IMR-90 (cell line): ENCODE measurements at regions not wholly inside any gene's neighbourhood (a gene's known extent, or its start where the extent isn't known, plus 50 kb on each side); places are given as distances from the start of the nearest gene placed in this dataset.

Source experiments
- ATAC-seq: fragments of 200-7000 bp; cut with Tn5 transposase; 2 replicates; pipeline ENCODE4 v1.9.1; 2020; ENCODE audit warnings: low read depth, mild to moderate bottlenecking, moderate library complexity
- BruUV-seq: library from RNA; stranded (reverse); fragments of 400-500 nt; replicated peaks from 2 replicates; lab custom pipeline; 2021; lab: Mats Ljungman, UMichigan
- CTCF ChIA-PET: fragments of 300-600 bp; formaldehyde crosslinking; extraction: SDS; loops from one replicate; lab custom pipeline; 2021; ENCODE audit warnings: antibody characterized with exemption; lab: Yijun Ruan, JAX
- POLR2A ChIA-PET: fragments of 300-600 bp; sonication (Branson Sonifier 250); formaldehyde crosslinking; loops from one replicate; lab custom pipeline; 2022; ENCODE audit warnings: antibody characterized with exemption; ENCODE audit not compliant: unreplicated experiment; lab: Charles Lee
- DNase-seq: peaks from one replicate; pipeline ENCODE4 v3.0.0; 2013
- H2AFZ ChIP-seq: replicated peaks from 2 replicates; pipeline ENCODE3; 2013; ENCODE audit warnings: low read length, mild to moderate bottlenecking; ENCODE audit not compliant: poor library complexity
- H2AK5ac ChIP-seq: 2 replicates; pipeline ENCODE4 v1.6.1; 2013; ENCODE audit warnings: low read depth, low read length, inconsistent platforms
- H2AK9ac ChIP-seq: replicated peaks from 2 replicates; pipeline ENCODE3; 2013; ENCODE audit warnings: mild to moderate bottlenecking, low read depth, low read length, moderate library complexity; ENCODE audit not compliant: poor library complexity
- H2BK120ac ChIP-seq: 2 replicates; pipeline ENCODE4 v1.6.1; 2013; ENCODE audit warnings: low read depth, low read length, inconsistent platforms
- H2BK15ac ChIP-seq: 3 replicates; pipeline ENCODE4 v1.6.1; 2013; ENCODE audit warnings: low read depth, low read length, inconsistent platforms
- H2BK20ac ChIP-seq: 2 replicates; pipeline ENCODE4 v1.6.1; 2013; ENCODE audit warnings: low read depth, mild to moderate bottlenecking, inconsistent platforms, low read length, moderate library complexity
- H2BK5ac ChIP-seq: 2 replicates; pipeline ENCODE4 v1.6.1; 2013; ENCODE audit warnings: mild to moderate bottlenecking, low read depth, low read length, inconsistent platforms; ENCODE audit not compliant: poor library complexity, severe bottlenecking
- H3K14ac ChIP-seq: replicated peaks from 2 replicates; pipeline ENCODE4 v1.6.1; 2013; ENCODE audit warnings: low read depth, low read length, inconsistent platforms
- H3K18ac ChIP-seq: 2 replicates; pipeline ENCODE4 v1.6.1; 2013; ENCODE audit warnings: low read depth, low read length, control low read depth
- H3K23ac ChIP-seq: 2 replicates; pipeline ENCODE4 v1.6.1; 2013; ENCODE audit warnings: low read depth, low read length, inconsistent platforms
- H3K27ac ChIP-seq: 2 replicates; pipeline ENCODE4 v1.5.1; 2013; ENCODE audit warnings: mild to moderate bottlenecking, control low read depth, low read length; ENCODE audit not compliant: insufficient read depth
- H3K27me3 ChIP-seq: 2 replicates; pipeline ENCODE4 v1.6.1; 2013; ENCODE audit warnings: low read length; ENCODE audit not compliant: control insufficient read depth, insufficient read depth
- H3K36me3 ChIP-seq: 2 replicates; pipeline ENCODE4 v1.6.1; 2013; ENCODE audit warnings: low read length, mixed read lengths; ENCODE audit not compliant: control insufficient read depth, insufficient read depth
- H3K4ac ChIP-seq: 2 replicates; pipeline ENCODE4 v1.6.1; 2013; ENCODE audit warnings: low read depth, low read length, inconsistent platforms
- H3K4me1 ChIP-seq: 2 replicates; pipeline ENCODE4 v1.6.1; 2013; ENCODE audit warnings: low read length, mixed read lengths; ENCODE audit not compliant: control insufficient read depth, insufficient read depth
- H3K4me2 ChIP-seq: 2 replicates; pipeline ENCODE4 v1.6.1; 2013; ENCODE audit warnings: low read depth, mild to moderate bottlenecking, control low read depth, low read length, moderate library complexity
- H3K4me3 ChIP-seq: 2 replicates; pipeline ENCODE4 v1.5.1; 2013; ENCODE audit warnings: low read depth, mild to moderate bottlenecking, control low read depth, low read length, moderate library complexity; ENCODE audit not compliant: insufficient read depth
- H3K56ac ChIP-seq: 2 replicates; pipeline ENCODE4 v1.6.1; 2013; ENCODE audit warnings: low read length, inconsistent platforms; ENCODE audit not compliant: insufficient read depth; ENCODE audit errors: extremely low read depth
- H3K79me1 ChIP-seq, 2 experiments: 2 replicates each; pipeline ENCODE4 v1.6.1; 2013; ENCODE audit warnings: low read length in 2 of 2, inconsistent platforms in 1 of 2, low read depth in 1 of 2
- H3K9ac ChIP-seq: 2 replicates; pipeline ENCODE4 v1.6.1; 2013; ENCODE audit warnings: low read depth, low read length, control low read depth
- H3K9me1 ChIP-seq: 2 replicates; pipeline ENCODE4 v1.6.1; 2013; ENCODE audit warnings: low read length, inconsistent platforms; ENCODE audit not compliant: insufficient read depth
- H3K9me3 ChIP-seq: 2 replicates; pipeline ENCODE4 v1.6.1; 2013; ENCODE audit warnings: low read length; ENCODE audit not compliant: control insufficient read depth, insufficient read depth
- H4K20me1 ChIP-seq: 2 replicates; pipeline ENCODE4 v1.6.1; 2013; ENCODE audit warnings: low read length, inconsistent platforms; ENCODE audit not compliant: insufficient read depth
- H4K5ac ChIP-seq: 2 replicates; pipeline ENCODE4 v1.6.1; 2013; ENCODE audit warnings: mild to moderate bottlenecking, low read depth, low read length, control low read depth
- H4K8ac ChIP-seq, 2 experiments: 2 replicates each; pipeline ENCODE4 v1.6.1; 2013; ENCODE audit warnings: low read depth in 2 of 2, low read length in 2 of 2, control low read depth in 1 of 2, inconsistent platforms in 1 of 2
- H4K91ac ChIP-seq: 2 replicates; pipeline ENCODE4 v1.6.1; 2013; ENCODE audit warnings: low read depth, low read length, inconsistent platforms; ENCODE audit not compliant: insufficient read depth
- BHLHE40 ChIP-seq: fragments of 150-350 bp; IDR thresholded peaks from 2 replicates; pipeline ENCODE4 v1.6.1; 2016; ENCODE audit warnings: mild to moderate bottlenecking, low read depth, low read length
- CEBPB ChIP-seq: IDR thresholded peaks from 2 replicates; pipeline ENCODE4 v1.6.1; 2012; ENCODE audit warnings: low read depth, low read length, improper control_type of control experiment
- CHD1 ChIP-seq: IDR thresholded peaks from 2 replicates; pipeline ENCODE4 v1.6.1; 2012; ENCODE audit warnings: low read depth, low read length, improper control_type of control experiment
- ELK1 ChIP-seq: fragments of 150-350 bp; IDR thresholded peaks from 2 replicates; pipeline ENCODE4 v1.6.1; 2016; ENCODE audit warnings: low read depth, mild to moderate bottlenecking, low read length, moderate library complexity, borderline replicate concordance
- FOS ChIP-seq: fragments of 150-350 bp; IDR thresholded peaks from 2 replicates; pipeline ENCODE4 v1.6.1; 2016; ENCODE audit warnings: low read depth, low read length
- MAFK ChIP-seq: IDR thresholded peaks from 2 replicates; pipeline ENCODE4 v1.6.1; 2012; ENCODE audit warnings: low read depth, low read length, improper control_type of control experiment
- MAZ ChIP-seq: IDR thresholded peaks from 2 replicates; pipeline ENCODE4 v1.6.1; 2012; ENCODE audit warnings: low read depth, mild to moderate bottlenecking, low read length, improper control_type of control experiment, moderate library complexity, borderline replicate concordance
- MXI1 ChIP-seq: IDR thresholded peaks from 2 replicates; pipeline ENCODE4 v1.6.1; 2012; ENCODE audit warnings: low read depth, mild to moderate bottlenecking, low read length, moderate library complexity, borderline replicate concordance
- NFE2L2 ChIP-seq: fragments of 150-350 bp; IDR thresholded peaks from 2 replicates; pipeline ENCODE4 v1.6.1; 2016; ENCODE audit warnings: low read depth, mild to moderate bottlenecking, low read length
- POLR2A ChIP-seq: IDR thresholded peaks from 2 replicates; pipeline ENCODE4 v1.6.1; 2012; ENCODE audit warnings: mild to moderate bottlenecking, low read depth, low read length
- RAD21 ChIP-seq: IDR thresholded peaks from 2 replicates; pipeline ENCODE4 v1.6.1; 2012; ENCODE audit warnings: low read length, improper control_type of control experiment
- RCOR1 ChIP-seq: IDR thresholded peaks from 2 replicates; pipeline ENCODE4 v1.6.1; 2012; ENCODE audit warnings: mild to moderate bottlenecking, low read length, improper control_type of control experiment; ENCODE audit not compliant: insufficient replicate concordance
- SMC3 ChIP-seq: fragments of 150-350 bp; IDR thresholded peaks from 2 replicates; pipeline ENCODE4 v1.6.1; 2016; ENCODE audit warnings: low read depth, mild to moderate bottlenecking, antibody characterized with exemption, low read length, moderate library complexity
- USF2 ChIP-seq: fragments of 150-350 bp; IDR thresholded peaks from 2 replicates; pipeline ENCODE4 v1.6.1; 2017; ENCODE audit warnings: mild to moderate bottlenecking, antibody characterized with exemption, low read length, low read depth
- WGBS, 2 experiments: methylation state at CpG; one replicate each; pipeline versions ENCODE4 v1.1.5 to v1.1.7; 2013; ENCODE audit warnings: missing lambda C conversion rate in 2 of 2; ENCODE audit not compliant: insufficient read length in 1 of 2; ENCODE audit errors: extremely low coverage in 2 of 2; 5-methylcytosine and 5-hydroxymethylcytosine counted together
- dilution Hi-C: fragments of 300-500 bp; cut with HindIII; formaldehyde crosslinking; loops from one replicate; pipeline ENCODE4 v1.14.3; 2018; ENCODE audit warnings: low sequenced_read_pairs; ENCODE audit not compliant: unreplicated experiment
- in situ Hi-C: fragments of 300-500 bp; cut with MboI; formaldehyde crosslinking; loops from 3 replicates; pipeline ENCODE4 v1.14.3; 2019; ENCODE audit warnings: low sequenced_read_pairs, inconsistent platforms, mixed read lengths
- intact Hi-C: fragments of 100-400 bp; cut with micrococcal nuclease; formaldehyde crosslinking; loops from 2 replicates; pipeline ENCODE4 v1.10.0; 2022

- Histone ChIP-seq H3K56ac (no peak overlapping the region), H2BK20ac (no peak overlapping the region), H4K91ac (no peak overlapping the region), H2AK5ac (no peak overlapping the region), H3K14ac (no peak overlapping the region), H3K4me2 (no peak overlapping the region), H4K5ac (no peak overlapping the region), H2BK15ac (no peak overlapping the region), H3K18ac (no peak overlapping the region), H3K4ac (no peak overlapping the region), H3K27ac (no peak overlapping the region), H3K23ac (no peak overlapping the region), H3K36me3 (no peaks in the 10 kb centered on the region), H3K9me1 (no peaks in the 10 kb centered on the region), H3K79me1 (no peaks in the 10 kb centered on the region), H3K4me3 (no peak overlapping the region), H4K8ac (no peak overlapping the region), H2AK9ac (no peak overlapping the region), H4K20me1 (no peaks in the 10 kb centered on the region), H3K9ac (no peak overlapping the region), H2BK5ac (no peak overlapping the region), H3K9me3 (peaks cover 5% of the 10 kb centered on the region), H3K27me3 (no peaks in the 10 kb centered on the region), H3K4me1 (no peaks in the 10 kb centered on the region), H2BK120ac (no peak overlapping the region), H2AFZ (no peak overlapping the region)
- intact Hi-C loops (no loop called here), dilution Hi-C loops (no loop called here), in situ Hi-C loops (no loop called here)
- DNase-seq (no peak), ATAC-seq (no peak)
- ChIA-PET CTCF (no interaction called here), POLR2A (no interaction called here)
- TF ChIP-seq ELK1, result no peak
- TF ChIP-seq CEBPB, result no peak
- TF ChIP-seq MAFK, result no peak
- TF ChIP-seq BHLHE40, result no peak
- TF ChIP-seq MAZ, result no peak
- TF ChIP-seq MXI1, result no peak
- TF ChIP-seq RCOR1, result no peak
- TF ChIP-seq USF2, result no peak
- no peak for TF ChIP-seq POLR2A
- no peak for TF ChIP-seq RAD21
- no peak for TF ChIP-seq SMC3
- TF ChIP-seq FOS, result no peak
- no peak for TF ChIP-seq NFE2L2
- TF ChIP-seq CHD1, result no peak
- 0% methylated on average over 1 of the region's 2 CpGs; no CpG with 5 or more reads in 1 of the 2 experiments for WGBS, 2 experiments
- BruUV-seq, result no TSS peak
These were observed 119.4 kb upstream of the VGLL2 start for GRCh38 chr6:117145940-117146339.
